Sigmoid colon (tissue), 4 donors: ENCODE measurements at regions not wholly inside any gene's neighbourhood (a gene's known extent, or its start where the extent isn't known, plus 50 kb on each side); places are given as distances from the start of the nearest gene placed in this dataset.

Experiments
- CTCF ChIP-seq, 4 experiments: fragments of 450-650 bp in 3 of 4; fragments of 200-600 bp in 1 of 4; IDR thresholded peaks; one replicate each; pipeline ENCODE4 v1.5.1; 2016 to 2019; ENCODE audit warnings: antibody characterized with exemption in 4 of 4, mild to moderate bottlenecking in 3 of 4, moderate library complexity in 2 of 4
- EP300 ChIP-seq, 4 donors: sonication (generic); formaldehyde crosslinking; IDR thresholded peaks; one replicate each; pipeline ENCODE4 v1.6.1; 2017; ENCODE audit warnings: antibody characterized with exemption in 4 of 4
- POLR2A ChIP-seq, 2 donors: fragments of 450-650 bp; IDR thresholded peaks; one replicate each; pipeline ENCODE4 v1.6.1; 2016; ENCODE audit warnings: antibody characterized with exemption in 2 of 2, mild to moderate bottlenecking in 2 of 2, moderate library complexity in 2 of 2
- POLR2AphosphoS5 ChIP-seq, 4 donors: sonication (generic); formaldehyde crosslinking; IDR thresholded peaks; one replicate each; pipeline ENCODE4 v1.6.1; 2017; ENCODE audit warnings: antibody characterized with exemption in 4 of 4

DNA sequence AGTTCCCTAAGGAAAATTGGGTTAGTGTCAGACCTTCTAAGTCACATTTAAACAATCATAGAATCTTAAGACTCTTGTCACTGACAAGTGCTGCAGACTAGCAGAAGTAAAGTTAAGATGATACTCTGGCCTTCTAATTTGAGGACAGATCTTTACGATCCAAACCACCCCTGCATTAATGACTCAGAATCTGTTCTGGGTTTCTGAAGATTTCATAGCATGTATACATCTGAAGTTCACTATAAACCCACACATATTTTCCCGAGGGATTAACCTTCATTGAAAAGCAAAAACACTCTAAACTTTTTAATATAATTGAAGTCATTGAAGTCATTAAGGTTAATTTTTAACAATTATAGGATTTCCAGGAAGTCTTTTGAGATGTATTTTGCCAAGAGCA lies 674.3 kb downstream of the IQCM start:
- TF ChIP-seq POLR2AphosphoS5 (IDR thresholded peaks at IDR 0.05) (no peak), CTCF (IDR thresholded peaks at IDR 0.05) (no peak), POLR2A (IDR thresholded peaks at IDR 0.05) (no peak), EP300 (IDR thresholded peaks at IDR 0.05) (no peak)
